Mucosa of stomach (tissue), 1 donor: ENCODE measurements at regions not wholly inside any gene's neighbourhood (a gene's known extent, or its start where the extent isn't known, plus 50 kb on each side); places are given as distances from the start of the nearest gene placed in this dataset.
"Not testable (repeated sequence)": the region's sequence is repeated elsewhere in the genome, so short reads cannot be mapped to it uniquely, and the experiment has no call there.

Experiments
- H3K27me3 ChIP-seq: one replicate; pipeline ENCODE4 v1.7.0; 2013; ENCODE audit warnings: mild to moderate bottlenecking, low read length; ENCODE audit not compliant: control insufficient read depth, insufficient read depth
- H3K36me3 ChIP-seq: one replicate; pipeline ENCODE4 v1.7.0; 2013; ENCODE audit warnings: low read length; ENCODE audit not compliant: control insufficient read depth, insufficient read depth
- H3K4me1 ChIP-seq: one replicate; pipeline ENCODE4 v1.7.0; 2013; ENCODE audit warnings: mild to moderate bottlenecking, low read length; ENCODE audit not compliant: control insufficient read depth, insufficient read depth
- H3K4me3 ChIP-seq: one replicate; pipeline ENCODE4 v1.7.0; 2013; ENCODE audit warnings: low read length
- H3K9ac ChIP-seq: one replicate; pipeline ENCODE4 v1.7.0; 2013; ENCODE audit warnings: mild to moderate bottlenecking, low read length, moderate library complexity
- H3K9me3 ChIP-seq: one replicate; pipeline ENCODE4 v1.7.0; 2013; ENCODE audit warnings: mild to moderate bottlenecking, low read length, moderate library complexity; ENCODE audit not compliant: control insufficient read depth
- donor health status: Pancreatic carcinoma.

GRCh38 chr7:91603707-91604106, 276.8 kb downstream of the MTERF1 start:
- Histone ChIP-seq H3K9ac (no peak overlapping the region), H3K4me3 (no peak overlapping the region), H3K9me3 (no peaks in the 10 kb centered on the region), H3K27me3 (no peaks in the 10 kb centered on the region), H3K36me3 (no peaks in the 10 kb centered on the region), H3K4me1 (no peaks in the 10 kb centered on the region)

GRCh38 chr7:91608606-91609005, 271.9 kb downstream of the MTERF1 start:
- Histone ChIP-seq H3K36me3 (no peaks in the 10 kb centered on the region), H3K9me3 (no peaks in the 10 kb centered on the region), H3K9ac (no peak overlapping the region), H3K4me3 (no peak overlapping the region), H3K4me1 (no peaks in the 10 kb centered on the region), H3K27me3 (no peaks in the 10 kb centered on the region)

- no peaks in the 10 kb centered on the region for H3K9me3 ChIP-seq
Observed at GRCh38 chr7:91609525-91609924, 271.0 kb downstream of the MTERF1 start.

GRCh38 chr7:91614431-91614830, 266.1 kb downstream of the MTERF1 start:
- H3K4me1 ChIP-seq: no peaks in the 10 kb centered on the region
- H3K9me3 ChIP-seq: no peaks in the 10 kb centered on the region
- no peaks in the 10 kb centered on the region for H3K36me3 ChIP-seq
- H3K9ac ChIP-seq: no peak overlapping the region
- H3K4me3 ChIP-seq: no peak overlapping the region
- no peaks in the 10 kb centered on the region for H3K27me3 ChIP-seq

More at GRCh38 chr7:91609525-91609924, 271.0 kb downstream of the MTERF1 start:
- Histone ChIP-seq H3K4me3 (no peak overlapping the region), H3K4me1 (no peaks in the 10 kb centered on the region), H3K36me3 (no peaks in the 10 kb centered on the region), H3K27me3 (no peaks in the 10 kb centered on the region), H3K9ac (no peak overlapping the region)

- Histone ChIP-seq H3K9ac (no peak overlapping the region), H3K36me3 (no peaks in the 10 kb centered on the region), H3K27me3 (no peaks in the 10 kb centered on the region), H3K4me3 (no peak overlapping the region), H3K4me1 (no peaks in the 10 kb centered on the region), H3K9me3 (no peaks in the 10 kb centered on the region)
Observed at GRCh38 chr7:91618776-91619765, 261.4 kb downstream of the MTERF1 start.

- no peaks in the 10 kb centered on the region for H3K9me3 ChIP-seq
- H3K9ac ChIP-seq: no peak overlapping the region
- H3K4me3 ChIP-seq: no peak overlapping the region
- H3K36me3 ChIP-seq: no peaks in the 10 kb centered on the region
- H3K27me3 ChIP-seq: no peaks in the 10 kb centered on the region
- H3K4me1 ChIP-seq: no peaks in the 10 kb centered on the region
Observed at GRCh38 chr7:91620827-91621226, 259.7 kb downstream of the MTERF1 start.

- H3K4me1 ChIP-seq, H3K9me3 ChIP-seq, H3K36me3 ChIP-seq, H3K27me3 ChIP-seq, H3K9ac ChIP-seq, H3K4me3 ChIP-seq: not testable (repeated sequence)
Observed at GRCh38 chr7:91627324-91627723, 253.2 kb downstream of the MTERF1 start.

GRCh38 chr7:91628742-91629141, 251.8 kb downstream of the MTERF1 start:
- Histone ChIP-seq H3K9ac (no peak overlapping the region), H3K4me1 (no peaks in the 10 kb centered on the region), H3K27me3 (no peaks in the 10 kb centered on the region), H3K9me3 (no peaks in the 10 kb centered on the region), H3K4me3 (no peak overlapping the region), H3K36me3 (no peaks in the 10 kb centered on the region)

- Histone ChIP-seq H3K4me1 (no peaks in the 10 kb centered on the region), H3K4me3 (no peak overlapping the region), H3K36me3 (no peaks in the 10 kb centered on the region), H3K27me3 (no peaks in the 10 kb centered on the region), H3K9me3 (no peaks in the 10 kb centered on the region), H3K9ac (no peak overlapping the region)
Observed at GRCh38 chr7:91630581-91631380, 249.7 kb downstream of the MTERF1 start.

GRCh38 chr7:91632234-91632940, 248.1 kb downstream of the MTERF1 start:
- Histone ChIP-seq H3K9ac (no peak overlapping the region), H3K9me3 (no peaks in the 10 kb centered on the region), H3K36me3 (no peaks in the 10 kb centered on the region), H3K4me3 (no peak overlapping the region), H3K27me3 (no peaks in the 10 kb centered on the region), H3K4me1 (no peaks in the 10 kb centered on the region)

- Histone ChIP-seq H3K4me1 (no peaks in the 10 kb centered on the region), H3K4me3 (no peak overlapping the region), H3K9me3 (no peaks in the 10 kb centered on the region), H3K27me3 (no peaks in the 10 kb centered on the region), H3K36me3 (no peaks in the 10 kb centered on the region), H3K9ac (no peak overlapping the region)
Observed at GRCh38 chr7:91633013-91633441, 247.5 kb downstream of the MTERF1 start.
